T-helper 1 cell treated with Interleukin-12 subunit alpha and Interleukin-12 subunit beta and Interleukin-4 antibody, amounts not matched to agents 30 ng/mL and 1 ng/mL, for 36 hours (primary cell): ENCODE measurements at regions not wholly inside any gene's neighbourhood (a gene's known extent, or its start where the extent isn't known, plus 50 kb on each side); places are given as distances from the start of the nearest gene placed in this dataset.
"Not testable (repeated sequence)": the region's sequence is repeated elsewhere in the genome, so short reads cannot be mapped to it uniquely, and the experiment has no call there.

Experiments
- intact Hi-C: fragments of 100-400 bp; cut with micrococcal nuclease; formaldehyde crosslinking; loops from one replicate; pipeline ENCODE4 v1.15.1; 2024

DNA sequence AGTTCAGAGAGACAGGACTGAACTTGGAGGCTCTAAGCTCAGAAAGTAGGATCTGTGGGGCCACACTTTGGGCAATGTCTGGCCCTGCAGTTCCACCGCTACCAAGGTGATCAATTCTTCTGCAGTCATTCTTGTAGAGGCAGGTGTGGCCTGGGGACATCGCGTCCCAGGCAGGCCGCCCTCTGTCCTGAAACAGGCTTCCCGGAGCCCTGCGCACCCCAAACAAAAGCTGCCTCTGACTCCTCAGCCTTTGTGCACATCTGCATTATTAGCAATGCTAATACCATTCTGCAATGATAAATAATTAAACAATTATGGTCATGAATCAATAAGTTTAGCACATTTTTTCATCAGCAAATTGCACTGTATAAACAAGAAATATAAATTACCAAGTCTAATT is 160.2 kb downstream of the URI1 start:
- intact Hi-C loops = no loop called here

DNA sequence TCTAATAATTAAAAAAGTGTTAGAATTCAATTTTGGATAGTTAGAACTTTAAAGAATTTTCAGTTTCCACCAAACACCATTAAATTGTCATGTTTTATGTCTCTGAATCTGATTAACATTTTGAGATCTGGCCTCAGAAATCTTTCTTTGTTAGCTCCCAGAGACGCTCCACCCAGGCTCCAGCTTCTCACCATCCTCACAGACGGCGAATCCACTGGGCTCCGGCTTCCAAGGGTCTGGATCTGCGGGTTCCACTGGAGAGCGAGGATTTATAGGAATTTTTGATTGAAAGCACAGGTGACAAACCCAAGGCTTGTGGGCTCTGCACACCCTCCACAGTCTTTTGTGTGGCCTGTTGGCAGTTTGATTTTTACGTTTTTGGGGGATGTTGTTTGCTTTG is 160.6 kb downstream of the URI1 start:
- intact Hi-C loops = no loop called here

DNA sequence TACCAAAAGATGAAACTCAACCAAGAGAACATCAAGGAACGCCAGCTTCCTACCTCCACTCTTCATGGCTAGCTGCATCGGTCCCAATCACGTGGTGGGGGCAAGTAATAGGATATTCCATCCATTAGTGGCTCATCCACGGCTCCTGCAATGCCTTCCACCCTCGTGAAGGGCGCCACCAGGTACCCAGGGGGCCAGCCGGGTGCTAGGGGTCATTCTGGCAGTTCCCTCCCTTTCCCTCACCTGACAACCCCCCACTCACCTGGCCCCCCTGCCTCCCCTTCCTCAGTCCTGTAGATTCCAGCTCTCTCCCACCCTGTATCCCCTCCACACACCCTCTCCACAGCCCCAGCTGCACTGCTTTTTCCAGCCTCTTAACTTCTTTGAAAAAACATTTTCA is 161.9 kb downstream of the URI1 start:
- intact Hi-C loops = no loop called here

DNA sequence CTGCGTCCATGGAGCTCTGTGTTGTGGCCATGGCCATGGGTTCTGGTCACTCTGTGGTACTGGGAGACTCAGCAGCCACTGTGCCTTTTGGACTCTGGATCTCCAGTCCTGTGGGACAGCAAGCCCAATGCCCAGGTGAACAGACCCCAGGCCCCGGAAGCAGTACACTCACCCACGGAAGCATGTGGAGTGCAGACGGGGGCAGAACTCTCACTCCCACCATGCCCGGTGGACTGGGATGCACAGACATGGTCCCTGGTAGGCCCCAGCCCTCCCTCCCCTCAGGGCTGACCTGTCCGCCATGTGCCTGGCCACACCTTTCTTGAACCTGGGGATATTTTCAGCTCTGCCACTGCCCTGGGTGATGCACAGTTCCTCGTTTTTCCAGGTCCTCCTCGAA is 163.3 kb downstream of the URI1 start:
- intact Hi-C loops = no loop called here

DNA sequence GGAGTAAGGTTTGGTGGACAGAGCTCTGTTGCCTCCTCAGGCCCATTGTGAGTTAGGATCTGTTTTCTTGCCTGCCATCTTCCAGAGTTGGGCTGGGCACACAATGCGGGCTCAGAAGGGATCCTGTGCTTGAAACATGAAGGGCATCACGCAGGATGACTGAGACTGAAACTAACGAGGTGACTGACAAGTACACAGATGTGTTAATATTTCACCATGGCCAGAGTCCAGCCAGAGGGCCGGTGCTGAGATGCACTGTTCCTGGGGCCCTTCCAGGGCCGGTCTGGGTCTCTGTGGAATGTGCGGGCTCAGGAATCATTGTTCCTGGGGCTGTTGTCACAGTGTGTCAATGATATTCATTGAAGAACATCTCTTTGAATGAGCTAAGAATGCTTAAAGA is 163.7 kb downstream of the URI1 start:
- intact Hi-C loops = no loop called here

DNA sequence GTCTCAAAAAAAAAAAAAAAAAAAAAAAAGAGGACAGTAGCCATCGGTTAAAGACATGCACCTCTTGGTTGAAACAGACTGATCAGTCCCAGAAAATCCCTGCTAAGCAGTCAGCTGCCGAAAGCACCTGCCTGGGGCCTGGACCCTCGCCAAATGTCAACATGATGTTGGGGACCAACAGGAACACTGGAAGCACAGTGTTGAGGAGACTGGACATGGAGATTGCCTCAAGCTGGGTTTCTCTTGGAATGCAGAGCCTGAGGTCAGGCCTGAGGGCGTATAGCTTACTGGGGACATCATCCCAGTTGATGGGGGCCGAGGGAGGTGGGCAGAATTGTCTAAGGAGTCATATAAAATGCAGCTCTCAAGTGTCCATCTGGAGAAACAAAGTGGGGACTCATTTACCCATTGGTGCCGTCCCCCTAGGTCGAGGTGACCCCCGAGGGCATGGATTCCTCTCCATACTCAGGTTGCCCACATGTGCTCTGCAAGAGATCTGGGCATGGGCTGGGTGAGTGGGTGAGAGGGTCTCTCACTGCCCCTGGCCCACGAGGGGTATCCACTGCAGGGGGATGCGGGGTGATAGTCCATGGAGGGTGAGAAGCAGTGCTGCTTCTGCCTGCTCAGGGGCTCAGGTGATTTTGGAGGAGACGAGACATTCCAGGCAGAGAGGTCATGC is 164.5 kb downstream of the URI1 start:
- intact Hi-C loops = no loop called here

DNA sequence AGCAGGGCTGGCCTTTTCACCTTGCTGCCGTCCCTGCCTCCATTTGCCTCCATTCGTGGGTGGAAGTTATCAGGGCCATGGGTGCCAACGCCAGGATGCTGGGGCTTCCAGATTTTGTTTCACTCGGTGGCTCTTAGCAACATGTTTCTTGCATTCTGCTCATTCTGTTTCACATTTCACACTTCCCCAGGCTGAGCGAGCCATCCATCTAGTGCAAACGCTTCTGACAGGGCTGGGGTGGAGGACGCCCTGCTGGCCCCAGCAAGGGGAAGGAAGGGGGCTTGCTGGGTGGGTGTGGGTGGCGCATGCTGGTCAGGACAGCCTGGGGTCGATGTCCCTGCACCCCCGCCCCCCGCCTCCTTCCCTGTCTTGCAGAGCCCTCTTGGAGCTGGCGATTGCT is 165.2 kb downstream of the URI1 start:
- intact Hi-C loops = no loop called here

DNA sequence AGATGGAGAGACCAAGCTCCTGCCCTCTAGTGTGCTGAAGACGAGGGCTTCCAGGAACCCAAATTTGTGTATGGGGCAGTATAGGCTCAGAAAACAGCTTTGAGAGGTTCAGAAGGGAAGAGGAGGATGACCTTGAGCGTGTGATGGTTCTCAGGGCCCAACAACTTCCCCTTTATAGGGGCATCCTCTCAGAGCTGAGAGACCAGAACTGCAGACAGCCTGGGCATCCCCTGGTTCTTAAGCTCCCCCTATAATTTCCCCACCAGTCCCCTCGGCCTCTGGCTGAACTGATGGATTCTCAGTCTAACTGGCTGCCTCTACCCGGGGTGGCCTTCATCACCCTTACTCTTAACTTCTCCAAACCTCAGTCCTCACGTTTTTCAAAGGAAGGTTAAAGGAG is 167.5 kb downstream of the URI1 start:
- intact Hi-C loops = no loop called here

DNA sequence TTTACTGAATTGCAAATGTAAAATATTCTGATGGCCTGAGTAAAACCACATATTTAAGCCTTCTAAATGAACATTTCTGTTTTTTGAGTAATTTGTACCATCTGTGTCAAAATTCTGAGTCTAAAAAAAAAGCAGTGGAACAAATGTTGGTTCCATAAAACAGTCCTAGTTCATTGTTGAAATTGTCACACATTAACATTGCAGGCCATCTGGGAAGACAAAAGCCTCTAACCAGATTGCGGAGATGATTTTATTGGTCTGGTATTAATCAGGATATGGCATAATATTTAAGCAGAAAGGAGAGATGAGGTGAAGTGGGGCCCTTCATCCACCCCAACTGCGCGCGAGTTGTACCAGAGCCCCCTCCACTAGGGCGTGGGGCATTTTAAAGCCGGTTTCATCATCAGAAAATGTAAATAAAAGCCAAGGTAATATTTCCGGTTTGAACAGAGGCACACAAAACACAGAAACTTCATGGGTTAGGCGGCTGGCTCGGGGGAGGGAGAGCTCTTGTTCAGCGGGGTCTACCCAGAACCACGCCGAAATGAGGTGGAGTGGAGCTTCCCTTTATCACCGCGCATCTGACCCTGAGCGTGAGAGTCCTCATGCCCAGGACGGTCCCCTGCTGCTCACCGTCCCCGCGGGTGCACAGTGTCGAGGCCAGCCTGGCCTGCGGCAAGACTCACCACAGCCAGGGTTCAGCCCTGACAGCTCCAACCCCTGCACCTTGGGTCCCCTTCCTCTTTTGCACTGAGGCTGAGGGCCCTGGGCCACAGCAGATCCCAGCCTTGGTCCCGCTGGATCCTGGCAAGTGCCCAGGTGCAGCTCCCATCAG is 169.2 kb downstream of the URI1 start:
- intact Hi-C loops = no loop called here

DNA sequence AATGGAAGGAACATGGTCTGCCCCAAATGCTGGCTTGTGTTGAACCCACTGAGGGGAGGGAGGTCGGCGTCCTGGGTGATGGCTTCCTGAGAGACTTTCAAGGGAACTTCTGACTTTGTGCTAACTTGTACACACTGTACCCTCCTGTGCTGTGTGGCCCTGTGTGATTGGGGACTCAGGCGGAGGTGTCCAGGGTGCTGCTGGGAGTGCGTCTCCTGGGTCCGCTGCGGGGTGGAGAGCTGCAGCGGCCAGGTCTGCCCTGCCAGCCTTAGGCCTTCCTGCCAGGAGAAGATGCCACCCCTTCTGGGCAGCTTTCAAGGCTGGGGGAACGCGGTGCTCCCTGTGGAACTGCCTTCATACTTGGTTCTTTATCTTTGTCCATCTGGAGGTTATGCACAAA is 170.1 kb downstream of the URI1 start:
- intact Hi-C loops = no loop called here

DNA sequence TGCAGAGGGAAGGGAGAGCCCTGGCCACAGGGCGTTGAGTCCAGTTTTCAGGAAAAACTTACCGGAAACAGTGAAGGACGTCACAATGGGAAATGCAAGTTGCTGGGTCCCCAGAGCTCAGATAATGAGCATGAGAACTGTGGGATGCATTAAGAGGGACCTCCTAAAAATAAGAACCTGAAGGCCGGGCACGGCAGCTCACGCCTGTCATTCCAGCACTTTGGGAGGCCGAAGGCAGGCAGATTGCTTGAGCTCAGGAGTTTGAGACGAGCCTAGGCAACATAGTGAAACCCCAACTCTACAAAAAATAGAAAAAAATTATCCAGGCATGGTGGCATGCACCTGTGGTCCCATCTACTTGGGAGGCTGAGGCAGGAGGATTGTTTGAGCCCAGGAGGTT is 170.6 kb downstream of the URI1 start:
- intact Hi-C loops = no loop called here

DNA sequence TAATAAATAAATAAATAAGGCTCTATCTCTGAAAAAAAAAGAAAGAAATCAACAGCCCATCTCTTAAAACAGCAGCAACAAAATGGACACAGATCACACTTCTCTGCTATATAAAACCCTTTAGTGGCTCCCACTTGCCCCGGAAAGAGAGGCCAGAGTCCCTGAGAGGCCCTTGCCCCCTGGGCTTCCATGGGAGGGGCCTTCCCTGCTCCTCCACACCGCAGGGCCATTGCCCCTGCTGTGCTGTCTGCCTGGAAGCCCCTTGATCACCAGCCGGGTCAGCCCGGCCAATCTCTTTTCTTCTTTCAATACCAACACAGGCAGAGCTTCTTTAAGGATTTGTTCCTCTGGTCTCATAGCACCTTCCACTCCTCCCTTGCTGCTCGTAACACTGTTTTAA is 171.1 kb downstream of the URI1 start:
- intact Hi-C loops = no loop called here

DNA sequence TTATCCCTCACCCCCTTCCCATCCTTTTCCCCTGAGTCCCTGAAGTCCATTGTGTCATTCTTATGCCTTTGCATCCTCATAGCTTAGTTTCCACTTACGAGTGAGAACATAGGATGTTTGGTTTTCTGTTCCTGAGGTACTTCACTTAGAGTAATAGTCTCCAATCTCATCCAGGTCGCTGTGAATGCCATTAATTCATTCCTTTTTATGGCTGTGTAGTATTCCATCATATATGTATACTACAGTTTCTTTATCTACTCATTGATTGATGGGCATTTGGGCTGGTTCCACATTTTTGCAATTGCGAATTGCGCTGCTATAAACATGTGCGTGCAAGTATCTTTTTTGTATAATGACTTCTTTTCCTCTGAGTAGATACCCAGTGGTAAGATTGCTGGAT is 172.1 kb downstream of the URI1 start:
- intact Hi-C loops = not testable (repeated sequence)

DNA sequence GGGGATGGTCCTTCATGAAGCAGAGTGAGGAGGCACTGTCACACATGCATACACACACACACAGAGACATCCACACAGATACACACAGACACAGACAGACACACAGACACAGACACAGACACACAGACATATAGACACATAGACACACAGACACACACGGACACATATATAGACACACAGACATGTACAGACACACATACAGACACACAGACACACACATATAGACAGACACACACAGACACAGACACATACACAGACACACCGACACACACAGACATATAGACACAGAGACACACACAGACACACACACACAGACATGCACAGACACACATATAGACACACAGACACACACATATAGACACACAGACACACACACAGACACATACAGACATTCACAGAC is 173.9 kb downstream of the URI1 start:
- intact Hi-C loops = no loop called here

DNA sequence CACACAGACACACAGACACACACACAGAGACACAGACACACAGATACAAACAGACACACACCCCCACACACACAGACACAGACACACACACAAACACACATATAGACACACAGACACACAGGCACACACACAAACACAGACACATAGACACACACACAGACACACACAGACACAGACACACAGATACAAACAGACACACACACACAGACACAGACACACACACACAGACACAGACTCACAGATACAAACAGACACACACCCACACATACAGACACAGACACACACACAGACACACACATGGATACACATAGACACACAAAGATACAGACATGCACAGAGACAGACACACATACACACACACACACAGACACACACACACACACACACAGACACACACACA is 174.5 kb downstream of the URI1 start:
- intact Hi-C loops = no loop called here

DNA sequence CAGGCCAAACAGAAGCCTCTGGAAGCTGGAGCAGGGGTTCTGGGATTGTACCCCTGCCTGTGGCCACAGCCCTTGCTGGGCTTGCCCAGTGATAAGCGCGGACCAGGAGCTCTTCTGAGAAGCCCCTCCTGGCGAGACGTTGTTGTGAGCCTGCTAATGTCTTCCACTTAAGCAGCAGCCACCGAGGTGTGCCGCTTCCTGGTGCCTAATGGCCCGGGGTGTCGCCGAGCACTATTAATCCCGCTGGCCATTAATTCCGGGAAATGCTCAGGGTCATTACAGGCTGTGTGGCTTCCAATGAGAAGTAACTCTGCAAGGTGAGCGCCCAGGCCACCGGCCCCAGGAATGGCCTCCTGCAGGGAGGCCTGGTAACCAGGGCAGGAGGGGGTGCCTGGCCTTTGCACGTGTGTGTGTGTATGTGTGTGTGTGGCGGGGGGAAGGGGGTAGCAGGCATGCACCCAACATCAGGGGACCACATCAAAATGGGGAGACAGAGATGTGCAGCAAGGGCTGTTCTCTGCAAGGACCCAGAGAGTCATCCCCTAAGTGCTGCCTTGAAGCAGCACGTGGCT is 175.0 kb downstream of the URI1 start:
- intact Hi-C loops = no loop called here

DNA sequence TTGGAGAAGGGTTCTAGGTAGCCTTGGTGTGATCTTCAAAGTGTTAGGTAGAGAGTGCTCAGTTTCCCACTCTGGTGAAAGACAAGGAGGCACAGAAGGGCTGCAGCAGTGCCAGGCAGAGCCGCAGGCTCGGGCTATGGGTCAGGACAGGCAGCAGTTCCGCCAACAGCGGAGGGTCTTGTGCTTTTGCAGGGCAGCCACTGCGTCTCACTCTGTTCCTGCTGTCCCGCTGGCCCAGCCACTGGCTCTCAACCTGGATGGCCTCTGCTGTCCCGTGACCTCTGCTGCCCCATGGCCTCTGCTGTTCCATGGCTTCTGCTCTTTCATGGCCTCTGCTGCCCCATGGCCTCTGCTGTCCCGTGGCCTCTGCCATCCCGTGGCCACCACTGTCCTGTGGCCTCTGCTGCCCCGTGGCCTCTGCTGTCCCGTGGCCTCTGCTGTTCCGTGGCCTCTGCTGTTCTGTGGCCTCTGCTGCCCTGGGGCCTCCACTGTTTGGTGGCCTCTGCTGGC is 175.7 kb downstream of the URI1 start:
- intact Hi-C loops = no loop called here

DNA sequence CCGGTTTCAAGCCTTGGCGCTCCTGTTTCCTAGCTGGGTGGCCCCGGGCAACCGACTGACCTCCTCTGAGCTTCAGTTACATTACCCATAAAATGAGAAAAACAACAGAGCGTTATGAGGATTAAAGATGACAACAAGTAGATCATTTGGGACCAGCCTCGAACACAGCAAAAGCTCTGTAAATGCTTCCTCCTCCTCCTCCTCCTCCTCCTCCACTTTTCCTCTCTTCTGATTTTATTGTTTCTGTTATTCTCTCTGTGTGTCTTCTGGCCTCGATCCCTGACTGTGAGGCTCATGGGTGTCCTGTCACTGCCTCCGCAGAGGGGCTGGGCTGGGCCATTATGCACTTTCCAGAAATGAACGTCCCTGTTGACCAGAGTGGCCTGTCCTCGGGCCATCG is 176.2 kb downstream of the URI1 start:
- intact Hi-C loops = no loop called here

DNA sequence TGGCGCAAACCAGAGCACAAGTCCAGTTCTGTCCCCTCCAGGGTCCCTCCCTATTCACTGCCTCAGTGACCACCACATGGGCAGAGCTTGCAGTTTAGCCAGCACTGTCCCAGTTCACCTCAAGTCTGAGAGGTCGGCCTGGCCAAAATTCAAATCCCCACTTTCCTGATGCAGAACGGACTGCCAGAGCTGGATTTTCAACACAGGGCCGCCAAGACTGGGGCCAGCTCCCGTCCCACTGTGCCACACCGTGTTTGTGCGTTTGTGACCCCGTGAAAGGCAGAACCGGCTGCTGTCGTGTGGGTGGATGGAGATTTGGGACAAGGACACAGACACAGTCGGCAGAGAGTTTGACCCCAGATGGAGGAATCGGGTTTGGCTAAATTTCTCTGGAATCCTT is 176.7 kb downstream of the URI1 start:
- intact Hi-C loops = no loop called here

DNA sequence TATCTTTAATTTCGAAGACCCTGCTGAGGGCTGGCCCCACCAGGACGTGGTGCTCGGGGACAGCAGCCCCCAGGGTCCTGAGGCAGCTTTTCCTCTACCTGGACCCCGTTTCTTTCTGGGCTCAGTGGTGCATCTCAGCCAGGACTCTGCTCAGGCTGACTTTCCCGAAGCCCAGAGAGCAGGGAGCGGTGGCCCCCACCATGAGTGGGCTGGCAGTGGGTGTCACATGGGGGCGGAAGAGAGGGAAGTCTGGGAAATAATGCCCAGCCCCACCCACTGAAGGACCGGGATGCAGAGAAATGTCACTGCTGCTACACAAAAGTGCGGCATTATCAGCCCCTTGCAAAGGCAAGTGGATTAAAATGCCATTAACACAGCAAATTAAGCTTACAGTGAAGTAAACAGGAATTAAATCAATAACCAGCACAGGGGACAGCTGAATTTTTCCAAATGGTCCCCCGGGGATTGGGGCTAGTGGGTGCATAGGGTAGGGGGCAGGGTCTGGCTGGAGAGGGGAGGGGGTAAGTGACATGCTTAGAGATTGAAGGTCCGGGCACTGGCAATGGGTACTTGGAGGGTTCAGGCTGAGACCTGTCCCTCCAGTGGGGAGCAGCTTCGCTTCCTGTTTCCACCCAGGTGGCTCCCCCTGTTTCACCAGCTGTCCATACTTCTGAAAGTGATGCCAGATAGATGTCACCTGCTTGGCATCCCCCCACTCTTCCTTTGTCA is 177.3 kb downstream of the URI1 start:
- intact Hi-C loops = no loop called here

DNA sequence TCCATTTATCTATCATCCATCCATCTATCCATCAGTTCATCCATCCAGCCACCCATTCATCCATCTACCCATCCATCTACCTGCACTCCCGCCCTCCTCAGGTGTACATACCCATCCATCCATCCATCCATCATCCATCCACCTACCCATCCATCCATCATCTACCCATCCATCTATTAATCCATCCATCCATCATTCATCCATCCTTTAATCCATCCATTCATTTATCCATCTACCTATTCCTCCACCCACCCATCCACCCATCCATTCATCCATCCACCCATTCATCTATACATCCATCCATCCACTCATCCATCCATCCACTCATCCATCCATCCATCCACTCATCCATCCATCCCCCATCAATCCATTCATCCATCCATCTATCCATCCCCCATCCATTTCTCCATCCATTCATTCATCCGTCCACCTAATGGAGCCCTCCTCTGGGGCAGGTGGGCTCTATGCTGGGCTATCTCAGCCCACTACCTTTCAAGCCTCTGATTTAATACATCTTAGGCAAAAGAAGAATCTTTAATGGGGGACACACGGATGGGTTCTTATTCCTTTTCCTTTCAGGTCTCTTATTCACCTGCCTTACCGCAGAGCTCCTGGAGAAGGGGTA is 178.9 kb downstream of the URI1 start:
- intact Hi-C loops = no loop called here
